Erythroblast (primary cell): ENCODE measurements at regions not wholly inside any gene's neighbourhood (a gene's known extent, or its start where the extent isn't known, plus 50 kb on each side); places are given as distances from the start of the nearest gene placed in this dataset.

ENCODE experiments used
- DNase-seq, 2 experiments: peaks; one replicate each; lab custom pipeline; 2025; lab: John Stamatoyannopoulos, UW
- GATA1 ChIP-seq: IDR thresholded peaks from 2 replicates; pipeline ENCODE4 v1.6.1; 2011; ENCODE audit warnings: low read depth, mild to moderate bottlenecking, control low read depth, low read length, moderate library complexity
- POLR2A ChIP-seq: IDR thresholded peaks from 2 replicates; pipeline ENCODE4 v1.6.1; 2011; ENCODE audit warnings: mild to moderate bottlenecking, low read length

- TF ChIP-seq POLR2A (no peak), GATA1 (no peak)
- DNase-seq, result no peak
These were observed 301.3 kb downstream of the QKI start for GRCh38 chr6:163715846-163716245.

- DNase-seq, result no peak
- no peak for TF ChIP-seq POLR2A
- TF ChIP-seq GATA1, result no peak
These were observed 299.7 kb downstream of the QKI start for GRCh38 chr6:163714179-163714578.

- DNase-seq, result no peak
- TF ChIP-seq GATA1 (no peak), POLR2A (no peak)
These were observed 298.5 kb downstream of the QKI start for GRCh38 chr6:163712981-163713380.

- TF ChIP-seq GATA1 (no peak), POLR2A (no peak)
- no peak for DNase-seq
These were observed 298.0 kb downstream of the QKI start for GRCh38 chr6:163712566-163712961.

GRCh38 chr6:163711615-163712565 lies 297.4 kb downstream of the QKI start:
- DNase-seq, result peak; percentile 6 to 44
- TF ChIP-seq POLR2A (no peak), GATA1 (no peak)

- DNase-seq, result peak; percentile 52 to 73
- TF ChIP-seq GATA1, result no peak
- TF ChIP-seq POLR2A, result no peak
These were observed 296.3 kb downstream of the QKI start for GRCh38 chr6:163710532-163711470.

- TF ChIP-seq GATA1, result no peak
- DNase-seq, result no peak
These were observed 295.2 kb downstream of the QKI start for GRCh38 chr6:163709693-163710092.

GRCh38 chr6:163709255-163709654 lies 294.7 kb downstream of the QKI start:
- DNase-seq, result no peak
- TF ChIP-seq POLR2A, result no peak
- TF ChIP-seq GATA1, result no peak

- DNase-seq, result no peak
- no peak for TF ChIP-seq POLR2A
- TF ChIP-seq GATA1, result no peak
These were observed 293.9 kb downstream of the QKI start for GRCh38 chr6:163708466-163708865.

- TF ChIP-seq POLR2A (no peak), GATA1 (no peak)
- DNase-seq, result no peak
These were observed 293.2 kb downstream of the QKI start for GRCh38 chr6:163707387-163708355.

GRCh38 chr6:163706500-163707087 lies 292.1 kb downstream of the QKI start:
- no peak for DNase-seq
- TF ChIP-seq POLR2A, result no peak
- TF ChIP-seq GATA1, result no peak

- no peak for TF ChIP-seq GATA1
- TF ChIP-seq POLR2A, result no peak
These were observed 291.4 kb downstream of the QKI start for GRCh38 chr6:163705923-163706322.

More at GRCh38 chr6:163705923-163706322, 291.4 kb downstream of the QKI start:
- DNase-seq, result no peak
